ENCODE measurements at regions not wholly inside any gene's neighbourhood (a gene's known extent, or its start where the extent isn't known, plus 50 kb on each side); places are given as distances from the start of the nearest gene placed in this dataset.

GRCh38 chr12:126726481-126727217 lies 1540.3 kb upstream of the TMEM132C start:
- no peak overlapping the region for H3K4me3 Mint-ChIP-seq
- no peaks in the 10 kb centered on the region for H3K4me1 Mint-ChIP-seq

GRCh38 chr12:126727218-126728075 lies 1539.5 kb upstream of the TMEM132C start:
- no peaks in the 10 kb centered on the region for H3K9me3 Mint-ChIP-seq
- H3K4me3 Mint-ChIP-seq: no peak overlapping the region
- no peaks in the 10 kb centered on the region for H3K4me1 Mint-ChIP-seq
- no peak overlapping the region for H3K27ac Mint-ChIP-seq
- no peaks in the 10 kb centered on the region for H3K36me3 Mint-ChIP-seq
- peaks cover 10% of the 10 kb centered on the region for H3K27me3 Mint-ChIP-seq

More at GRCh38 chr12:126726481-126727217, 1540.3 kb upstream of the TMEM132C start:
- Mint-ChIP-seq H3K27ac (no peak overlapping the region), H3K27me3 (peaks cover 10% of the 10 kb centered on the region), H3K9me3 (no peaks in the 10 kb centered on the region), H3K36me3 (no peaks in the 10 kb centered on the region)

- Mint-ChIP-seq H3K4me1 (no peaks in the 10 kb centered on the region), H3K4me3 (no peak overlapping the region), H3K9me3 (peaks cover 4% of the 10 kb centered on the region), H3K27me3 (peaks cover 1% of the 10 kb centered on the region), H3K36me3 (no peaks in the 10 kb centered on the region), H3K27ac (no peak overlapping the region)
Measured at GRCh38 chr12:126734296-126734695, 1532.7 kb upstream of the TMEM132C start.

GRCh38 chr12:126734710-126735109 lies 1532.3 kb upstream of the TMEM132C start:
- H3K9me3 Mint-ChIP-seq: peaks cover 4% of the 10 kb centered on the region
- H3K36me3 Mint-ChIP-seq: no peaks in the 10 kb centered on the region
- H3K4me3 Mint-ChIP-seq: no peak overlapping the region
- H3K4me1 Mint-ChIP-seq: no peaks in the 10 kb centered on the region
- H3K27ac Mint-ChIP-seq: no peak overlapping the region
- peaks cover 1% of the 10 kb centered on the region for H3K27me3 Mint-ChIP-seq

- Mint-ChIP-seq H3K4me1 (no peaks in the 10 kb centered on the region), H3K27me3 (no peaks in the 10 kb centered on the region), H3K27ac (no peak overlapping the region), H3K4me3 (no peak overlapping the region), H3K36me3 (no peaks in the 10 kb centered on the region), H3K9me3 (no peaks in the 10 kb centered on the region)
Measured at GRCh38 chr12:126741536-126742240, 1525.3 kb upstream of the TMEM132C start.

- H3K4me3 Mint-ChIP-seq: no peak overlapping the region
- H3K9me3 Mint-ChIP-seq: no peaks in the 10 kb centered on the region
- no peaks in the 10 kb centered on the region for H3K4me1 Mint-ChIP-seq
- H3K27me3 Mint-ChIP-seq: no peaks in the 10 kb centered on the region
- no peak overlapping the region for H3K27ac Mint-ChIP-seq
- H3K36me3 Mint-ChIP-seq: no peaks in the 10 kb centered on the region
Measured at GRCh38 chr12:126742241-126742641, 1524.7 kb upstream of the TMEM132C start.

GRCh38 chr12:126747530-126748149 lies 1519.3 kb upstream of the TMEM132C start:
- H3K27ac Mint-ChIP-seq: no peak overlapping the region
- no peaks in the 10 kb centered on the region for H3K36me3 Mint-ChIP-seq
- H3K27me3 Mint-ChIP-seq: no peaks in the 10 kb centered on the region
- H3K4me3 Mint-ChIP-seq: no peak overlapping the region
- H3K4me1 Mint-ChIP-seq: no peaks in the 10 kb centered on the region
- H3K9me3 Mint-ChIP-seq: no peaks in the 10 kb centered on the region

- no peak overlapping the region for H3K27ac Mint-ChIP-seq
- no peaks in the 10 kb centered on the region for H3K4me1 Mint-ChIP-seq
- H3K4me3 Mint-ChIP-seq: no peak overlapping the region
- no peaks in the 10 kb centered on the region for H3K9me3 Mint-ChIP-seq
- no peaks in the 10 kb centered on the region for H3K27me3 Mint-ChIP-seq
- H3K36me3 Mint-ChIP-seq: no peaks in the 10 kb centered on the region
Measured at GRCh38 chr12:126752021-126752420, 1514.9 kb upstream of the TMEM132C start.

GRCh38 chr12:126757326-126757725 lies 1509.6 kb upstream of the TMEM132C start:
- peaks cover 7% of the 10 kb centered on the region for H3K9me3 Mint-ChIP-seq
- H3K4me3 Mint-ChIP-seq: no peak overlapping the region
- no peaks in the 10 kb centered on the region for H3K4me1 Mint-ChIP-seq
- no peak overlapping the region for H3K27ac Mint-ChIP-seq
- no peaks in the 10 kb centered on the region for H3K36me3 Mint-ChIP-seq
- H3K27me3 Mint-ChIP-seq: no peaks in the 10 kb centered on the region

- H3K27me3 Mint-ChIP-seq: no peaks in the 10 kb centered on the region
- H3K9me3 Mint-ChIP-seq: peaks cover 20% of the 10 kb centered on the region
- no peak overlapping the region for H3K4me3 Mint-ChIP-seq
- H3K4me1 Mint-ChIP-seq: no peaks in the 10 kb centered on the region
- H3K36me3 Mint-ChIP-seq: no peaks in the 10 kb centered on the region
- H3K27ac Mint-ChIP-seq: no peak overlapping the region
Measured at GRCh38 chr12:126760092-126760491, 1506.9 kb upstream of the TMEM132C start.

GRCh38 chr12:126761420-126761819 lies 1505.5 kb upstream of the TMEM132C start:
- no peak overlapping the region for H3K27ac Mint-ChIP-seq
- no peak overlapping the region for H3K4me3 Mint-ChIP-seq
- H3K27me3 Mint-ChIP-seq: no peaks in the 10 kb centered on the region
- peaks cover 20% of the 10 kb centered on the region for H3K9me3 Mint-ChIP-seq
- no peaks in the 10 kb centered on the region for H3K4me1 Mint-ChIP-seq
- H3K36me3 Mint-ChIP-seq: no peaks in the 10 kb centered on the region

GRCh38 chr12:126762150-126762549 lies 1504.8 kb upstream of the TMEM132C start:
- Mint-ChIP-seq H3K27ac (no peak overlapping the region), H3K36me3 (no peaks in the 10 kb centered on the region), H3K9me3 (peaks cover 20% of the 10 kb centered on the region), H3K4me3 (no peak overlapping the region), H3K27me3 (no peaks in the 10 kb centered on the region), H3K4me1 (no peaks in the 10 kb centered on the region)

- Mint-ChIP-seq H3K27ac (no peak overlapping the region), H3K4me1 (no peaks in the 10 kb centered on the region), H3K4me3 (no peak overlapping the region), H3K27me3 (no peaks in the 10 kb centered on the region), H3K36me3 (no peaks in the 10 kb centered on the region), H3K9me3 (peaks cover 20% of the 10 kb centered on the region)
Measured at GRCh38 chr12:126763359-126763758, 1503.6 kb upstream of the TMEM132C start.

- no peak overlapping the region for H3K27ac Mint-ChIP-seq
- no peaks in the 10 kb centered on the region for H3K27me3 Mint-ChIP-seq
- H3K4me3 Mint-ChIP-seq: no peak overlapping the region
- H3K9me3 Mint-ChIP-seq: peaks cover 23% of the 10 kb centered on the region
- H3K4me1 Mint-ChIP-seq: peaks cover 5% of the 10 kb centered on the region
- H3K36me3 Mint-ChIP-seq: no peaks in the 10 kb centered on the region
Measured at GRCh38 chr12:126767334-126767733, 1499.6 kb upstream of the TMEM132C start.

GRCh38 chr12:126768517-126768916 lies 1498.5 kb upstream of the TMEM132C start:
- no peak overlapping the region for H3K27ac Mint-ChIP-seq
- no peaks in the 10 kb centered on the region for H3K27me3 Mint-ChIP-seq
- H3K36me3 Mint-ChIP-seq: no peaks in the 10 kb centered on the region
- H3K4me1 Mint-ChIP-seq: peaks cover 5% of the 10 kb centered on the region
- H3K4me3 Mint-ChIP-seq: no peak overlapping the region
- H3K9me3 Mint-ChIP-seq: peaks cover 23% of the 10 kb centered on the region
